ENCODE measurements at regions not wholly inside any gene's neighbourhood (a gene's known extent, or its start where the extent isn't known, plus 50 kb on each side); places are given as distances from the start of the nearest gene placed in this dataset.

DNA sequence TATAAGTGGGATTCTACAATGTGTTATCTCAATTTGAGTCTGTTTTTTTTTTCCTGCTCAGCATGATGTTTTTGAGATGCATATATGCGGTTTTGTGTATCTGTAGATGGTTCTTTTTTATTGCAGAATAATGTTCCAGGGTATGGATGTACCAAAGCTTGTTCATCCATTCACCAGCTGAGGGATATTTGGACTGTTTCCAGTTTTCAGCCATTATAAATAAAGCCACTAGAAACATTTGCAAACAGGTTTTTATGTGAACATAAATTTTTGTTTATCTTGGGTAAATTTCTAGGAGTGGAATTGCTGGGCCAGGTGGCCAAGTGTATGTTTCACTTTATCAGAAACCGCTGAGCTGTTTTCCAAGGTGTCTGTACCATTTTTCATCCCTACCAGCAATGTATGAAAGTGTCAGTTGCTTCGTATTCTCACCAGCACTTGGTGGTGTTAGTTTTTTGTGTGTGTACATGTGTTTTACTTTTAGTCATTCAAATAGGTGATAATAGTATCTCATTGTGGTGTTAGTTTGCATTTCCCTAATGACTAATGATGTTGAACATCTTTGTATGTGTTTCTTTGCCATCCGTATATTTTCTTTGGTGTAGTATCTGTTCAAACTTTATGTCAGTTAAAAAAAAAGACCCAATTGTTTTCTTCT is 124.2 kb downstream of the CEBPB start:
- DNase-seq = no peak

DNA sequence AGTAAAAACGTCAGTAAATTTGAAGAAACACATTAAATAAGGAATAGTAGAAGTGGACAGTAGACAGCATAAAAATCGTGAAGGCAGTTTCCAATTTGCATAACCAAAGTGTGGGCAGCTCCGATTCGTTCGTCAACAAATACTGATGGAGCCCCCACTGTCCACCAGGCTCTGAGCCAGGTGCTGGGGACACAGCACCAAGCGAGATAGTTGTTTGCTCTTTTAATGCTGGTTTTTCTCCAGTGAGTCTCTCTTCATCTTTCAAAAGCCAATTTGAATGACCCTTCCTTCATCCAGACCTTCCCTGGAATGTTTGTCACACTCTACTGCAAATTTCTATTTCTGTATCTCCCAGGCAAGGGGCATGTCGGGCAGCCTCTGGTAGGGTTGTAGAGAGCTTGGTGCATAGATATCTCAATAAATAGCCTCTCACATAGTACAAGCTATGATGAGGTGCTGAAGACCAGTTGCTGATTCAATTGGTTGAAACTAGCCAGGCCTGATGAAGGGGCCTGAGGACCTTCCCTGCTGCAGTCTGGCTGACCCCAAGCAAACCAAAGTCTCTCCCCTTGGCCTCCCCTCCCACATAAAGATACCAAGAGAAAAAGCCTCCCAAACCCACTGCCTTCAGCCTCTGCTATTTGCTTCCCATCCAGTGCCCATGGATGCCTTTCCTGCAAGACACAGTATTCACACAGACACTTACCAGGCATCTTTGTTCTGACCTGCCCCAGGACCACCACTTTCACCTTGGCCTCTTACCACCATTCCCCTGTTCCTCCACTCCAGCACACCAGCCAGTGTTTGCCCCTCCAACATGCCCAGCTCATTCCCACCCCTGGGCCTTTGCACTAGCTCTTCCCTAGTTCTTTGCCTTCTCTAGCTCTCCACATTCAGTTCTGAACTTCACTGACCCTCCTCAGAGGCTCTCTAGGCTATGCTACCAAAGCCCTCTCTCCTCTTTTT is 125.2 kb downstream of the CEBPB start:
- no peak for DNase-seq

DNA sequence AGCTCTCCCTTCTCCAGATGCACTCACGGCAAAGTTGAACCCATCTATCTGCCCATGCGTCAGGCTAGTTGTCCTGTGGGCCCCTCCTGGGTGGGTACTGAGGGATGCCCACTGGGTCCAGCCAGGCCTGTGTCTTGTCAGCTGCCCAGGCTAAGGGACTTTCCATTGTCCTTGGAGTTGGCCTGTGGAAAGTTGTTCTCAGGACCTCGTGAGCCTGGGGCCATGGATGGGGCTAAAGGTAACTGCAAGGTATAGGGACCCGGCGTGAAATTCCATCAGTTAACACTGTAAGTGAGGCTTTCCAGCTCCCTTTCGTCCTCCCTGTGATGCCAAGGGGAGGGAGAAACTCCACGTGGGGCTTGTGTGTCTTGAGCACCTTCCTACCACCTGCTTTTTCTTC is 126.5 kb downstream of the CEBPB start:
- no peak for DNase-seq

DNA sequence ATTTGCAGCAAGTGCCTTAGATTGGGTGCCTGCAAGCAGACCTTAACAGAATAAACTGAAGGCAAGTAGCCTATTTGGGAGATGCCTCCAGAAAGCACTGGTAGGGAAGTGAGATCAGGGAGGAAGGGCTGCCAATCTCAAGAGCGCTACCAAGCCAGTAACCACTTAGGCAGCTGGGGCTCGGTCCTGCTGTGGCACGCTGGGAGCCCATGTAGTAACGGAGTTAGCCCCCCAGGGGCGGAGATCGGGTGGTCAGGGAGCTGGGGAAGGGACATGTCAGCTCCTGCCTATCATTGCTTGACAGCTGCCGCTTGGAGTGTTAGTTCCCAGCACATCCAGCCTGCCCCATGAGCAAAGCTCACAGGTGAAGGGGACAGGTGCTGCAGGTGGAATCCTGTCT is 127.0 kb downstream of the CEBPB start:
- no peak for DNase-seq

DNA sequence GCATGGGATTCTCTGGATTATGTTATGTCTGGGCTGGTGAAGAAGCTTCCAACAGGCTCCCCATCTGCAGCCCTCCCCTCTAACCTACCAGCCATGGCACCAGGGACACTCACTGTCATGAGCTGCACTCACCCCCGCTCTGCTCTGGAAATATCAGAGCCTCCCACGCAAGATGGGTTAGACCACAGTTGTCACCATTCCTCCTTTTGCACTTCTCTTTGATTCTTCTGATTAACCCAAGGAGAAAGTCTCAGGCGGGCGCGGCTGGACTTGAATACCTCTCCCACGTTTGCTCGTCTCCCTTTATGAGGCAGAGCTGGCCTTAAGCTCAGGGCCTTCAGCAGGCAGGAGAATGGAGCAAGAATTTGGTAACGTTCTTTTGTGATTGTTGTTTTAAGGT is 128.1 kb downstream of the CEBPB start:
- DNase-seq = no peak

DNA sequence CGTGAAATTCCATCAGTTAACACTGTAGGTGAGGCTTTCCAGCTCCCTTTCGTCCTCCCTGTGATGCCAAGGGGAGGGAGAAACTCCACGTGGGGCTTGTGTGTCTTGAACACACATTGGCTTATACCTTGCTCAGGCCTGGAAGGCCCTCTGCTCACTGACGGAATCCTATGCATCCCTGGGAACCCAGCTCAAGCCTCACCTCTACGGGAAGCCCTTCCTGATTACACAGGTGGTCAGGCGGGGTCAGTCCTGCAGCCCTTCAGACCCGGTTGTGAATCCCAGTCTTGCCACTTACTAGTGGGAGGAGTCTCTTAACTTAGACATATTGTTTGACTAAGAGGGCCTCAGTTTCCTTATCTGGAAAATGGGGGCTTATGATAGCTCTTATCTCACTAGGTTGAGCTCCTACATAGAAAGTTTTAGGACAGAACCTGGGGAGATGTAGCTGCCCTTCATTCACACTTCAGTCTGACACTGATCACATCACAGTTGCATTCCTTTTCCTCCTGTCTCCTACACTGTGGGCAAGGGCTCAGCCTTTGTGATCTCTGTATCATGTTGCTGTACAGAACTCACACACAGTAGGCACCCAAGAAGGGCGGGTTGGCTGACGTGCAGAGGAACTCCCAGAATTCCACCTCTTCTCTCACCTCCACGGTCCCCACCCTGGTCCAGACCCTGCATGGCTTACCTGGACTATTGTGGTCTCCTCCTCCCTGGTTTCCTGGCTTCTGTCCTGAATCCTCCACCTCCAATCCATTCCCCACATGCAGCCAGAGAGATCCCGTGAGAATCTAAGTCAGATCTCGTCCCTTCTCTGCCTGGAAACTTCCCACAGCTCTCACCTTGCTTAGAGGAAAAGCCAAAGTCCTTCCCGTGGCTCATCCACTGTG is 129.6 kb downstream of the CEBPB start:
- DNase-seq = no peak

DNA sequence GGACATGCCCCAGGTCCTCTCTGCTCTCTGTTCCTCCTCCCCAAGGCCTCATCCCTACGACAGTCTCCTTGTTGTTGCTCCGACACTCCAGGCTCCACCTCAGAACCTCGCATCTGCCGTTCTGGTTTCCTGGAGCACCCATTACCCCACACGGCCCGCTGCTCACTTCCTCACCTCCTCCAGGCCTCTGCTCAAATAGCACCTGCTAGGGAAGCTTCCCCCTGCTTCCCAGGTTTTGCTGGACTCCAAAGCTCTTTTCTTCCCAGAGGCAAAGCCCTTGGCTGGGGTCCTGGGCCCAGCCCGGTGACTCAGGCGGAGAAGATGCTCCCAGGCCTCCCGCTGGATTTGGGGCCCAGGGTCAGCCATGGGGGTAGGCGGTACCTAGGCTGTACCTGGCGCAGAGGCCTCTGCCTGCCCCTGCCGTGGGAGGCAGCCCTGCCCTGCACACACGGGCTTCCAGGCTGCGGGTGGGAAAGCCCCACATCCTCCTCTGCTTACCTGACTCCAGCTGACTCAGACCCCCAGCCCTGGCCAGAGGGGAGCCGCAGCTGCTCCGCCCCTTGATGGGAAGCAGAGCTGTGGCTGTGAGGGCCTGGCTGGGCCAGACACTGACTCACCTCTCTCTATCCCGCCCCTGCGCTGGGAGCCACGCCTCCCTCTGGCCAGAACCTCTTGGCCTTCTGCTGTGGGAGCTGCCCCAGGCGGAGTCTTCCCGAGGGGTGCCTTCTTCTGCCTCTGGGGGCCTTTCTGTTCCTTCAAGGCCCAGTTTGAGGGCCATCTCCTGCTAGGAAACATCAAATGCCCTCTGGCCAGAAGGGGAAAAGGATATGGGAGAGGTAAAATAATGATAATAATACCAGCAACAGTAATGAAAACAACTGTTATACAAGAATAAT is 130.5 kb downstream of the CEBPB start:
- no peak for DNase-seq

DNA sequence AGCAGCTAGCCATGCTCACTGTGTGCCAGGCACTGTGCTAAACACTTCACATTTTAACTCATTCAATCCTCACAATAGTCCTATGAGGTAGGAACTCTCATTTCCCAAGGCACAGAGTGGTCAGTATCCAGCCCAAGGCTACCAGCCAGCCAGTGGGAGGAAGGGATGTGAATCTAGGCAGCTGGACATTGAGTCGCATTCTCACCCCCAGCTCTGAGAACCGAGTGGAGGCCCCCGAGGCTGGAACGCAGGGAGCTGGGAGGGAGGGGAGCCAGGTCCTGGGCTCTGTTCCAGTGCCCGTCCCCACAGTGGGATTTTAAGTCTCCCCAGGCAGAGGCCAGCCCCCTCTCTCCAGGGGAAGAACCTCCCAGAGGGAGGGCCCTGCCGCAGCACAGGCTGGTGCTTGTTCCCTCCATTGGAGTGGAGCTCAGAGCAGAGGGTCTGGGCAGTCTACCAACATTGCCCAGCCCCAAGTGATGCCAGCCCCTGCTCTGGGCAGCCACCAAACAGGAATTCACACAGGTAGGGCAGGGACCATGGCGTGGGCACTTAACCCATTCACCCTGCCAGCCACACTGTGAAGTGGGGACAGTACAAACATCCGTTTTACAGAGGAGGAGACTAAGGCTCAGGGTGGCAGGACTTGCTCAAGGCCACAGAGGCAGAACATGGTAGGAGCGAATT is 131.3 kb downstream of the CEBPB start:
- no peak for DNase-seq

DNA sequence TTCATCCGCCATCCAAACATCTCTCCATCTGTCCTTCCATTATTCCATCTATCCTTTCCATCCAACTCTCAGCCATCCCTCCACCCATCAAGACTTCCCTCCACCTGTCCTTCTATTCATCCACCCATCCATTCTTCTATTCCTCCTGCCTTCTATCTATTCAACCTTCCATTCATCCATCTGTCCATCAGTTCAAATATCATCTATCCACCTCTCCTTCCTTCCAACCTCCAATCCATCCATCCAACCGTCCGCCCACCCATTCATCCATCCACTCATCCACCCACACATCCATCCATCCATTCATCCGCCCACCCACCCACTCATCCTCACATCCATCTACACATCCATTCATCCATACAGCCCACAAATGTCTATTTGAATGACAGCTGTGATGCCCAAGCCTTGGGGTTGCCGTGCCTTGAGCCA is 132.1 kb downstream of the CEBPB start:
- no peak for DNase-seq

DNA sequence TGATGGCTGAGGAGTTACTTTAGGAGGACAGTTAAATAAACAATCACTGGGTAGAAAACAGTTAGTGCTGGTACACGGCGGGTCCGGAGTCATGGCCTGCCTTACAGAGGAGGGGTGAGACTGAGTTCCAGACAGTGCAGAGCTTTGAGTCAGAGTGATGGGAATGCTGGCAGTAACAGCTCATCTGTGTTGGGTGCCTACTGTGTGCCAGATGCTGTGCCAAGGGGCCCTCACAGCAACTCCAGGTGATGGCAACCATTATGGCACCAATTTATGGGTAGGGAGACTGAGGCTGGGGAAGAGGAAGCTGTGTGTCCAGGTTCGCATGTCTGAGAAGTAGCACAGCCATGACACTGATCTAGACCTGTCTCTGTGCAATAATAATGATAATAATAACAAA is 132.6 kb downstream of the CEBPB start:
- DNase-seq = no peak

DNA sequence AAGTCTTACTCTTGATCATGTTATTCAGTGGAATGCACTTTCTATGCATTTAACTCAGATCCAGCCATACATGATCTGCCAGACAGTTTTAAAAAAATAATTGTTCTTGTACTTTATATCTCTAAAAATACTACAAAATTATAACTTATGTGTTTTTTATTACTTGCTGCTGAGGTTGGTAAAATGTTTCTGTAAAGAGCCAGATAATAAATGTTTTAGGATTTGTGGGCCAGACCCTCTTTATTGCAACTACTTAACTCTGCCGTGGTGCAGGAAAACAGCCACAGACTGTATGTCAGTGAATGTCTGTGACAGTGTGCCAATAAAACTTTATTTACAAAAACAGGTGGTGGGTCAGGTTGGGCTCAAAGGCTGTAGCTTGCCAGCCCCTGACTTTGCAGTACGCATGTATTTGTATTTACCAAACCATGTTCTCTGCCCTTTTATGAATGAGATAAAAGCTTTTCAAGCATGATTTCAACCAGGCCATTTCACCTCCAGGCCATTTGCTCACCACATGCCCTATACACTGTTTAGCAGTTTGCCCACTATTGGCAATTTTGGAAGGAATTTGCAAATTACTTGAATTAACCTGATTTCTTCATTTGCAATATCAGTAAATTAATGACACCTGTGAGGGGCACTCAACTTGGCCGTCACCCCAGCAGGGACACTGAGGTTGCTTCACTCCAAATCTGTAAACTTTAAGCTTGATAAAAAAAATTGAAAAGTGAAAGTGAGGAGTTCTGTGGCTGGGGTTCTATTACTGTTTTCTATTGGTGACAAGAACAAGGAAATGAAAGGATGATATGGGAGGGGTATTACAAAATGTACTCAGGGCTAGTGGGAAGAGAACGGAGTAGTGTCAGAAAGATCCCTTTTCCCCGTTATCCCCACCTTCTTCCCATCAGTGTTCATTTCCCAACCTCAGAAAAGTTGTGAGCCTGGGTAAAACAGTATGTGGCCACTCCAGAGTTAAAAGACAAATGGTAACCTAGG is 133.4 kb downstream of the CEBPB start:
- DNase-seq = no peak

DNA sequence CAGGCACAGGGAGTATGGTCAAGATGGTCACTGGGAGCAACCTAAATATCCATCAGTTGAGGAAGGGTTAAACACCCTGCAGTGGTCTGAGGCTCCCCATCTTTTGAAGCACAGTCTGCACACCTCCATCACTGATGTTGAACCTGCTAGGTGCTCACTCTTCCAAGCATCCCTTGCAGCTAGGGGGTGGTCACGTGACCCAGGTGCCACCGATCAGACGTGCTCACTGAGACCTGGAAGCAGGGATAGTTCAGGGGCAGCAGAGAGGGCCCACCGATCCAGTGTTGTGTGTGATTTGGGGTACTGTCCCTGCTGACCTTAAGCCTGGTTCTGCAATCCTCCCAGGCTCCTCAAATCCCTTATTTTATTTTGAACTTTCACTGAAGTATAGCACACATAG is 134.6 kb downstream of the CEBPB start:
- DNase-seq = no peak

DNA sequence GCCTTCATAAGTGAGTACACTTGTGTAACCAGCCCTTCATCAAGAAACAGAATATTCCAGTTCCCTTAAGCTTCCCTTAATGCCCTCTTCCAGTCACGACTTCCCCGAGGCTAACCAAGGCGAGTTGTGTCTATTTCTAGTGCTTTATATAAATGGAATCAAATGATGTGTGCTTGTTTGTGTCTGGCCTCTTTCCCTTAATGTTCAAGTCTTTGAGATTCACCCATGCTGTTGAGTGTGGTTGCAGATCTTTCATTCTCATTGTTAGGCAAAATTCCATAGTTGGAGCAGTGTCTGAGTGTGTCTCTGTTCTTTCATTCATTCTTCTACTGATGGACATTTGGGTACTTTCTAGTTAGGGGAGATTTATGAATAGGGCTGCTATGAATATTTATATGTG is 135.0 kb downstream of the CEBPB start:
- no peak for DNase-seq

DNA sequence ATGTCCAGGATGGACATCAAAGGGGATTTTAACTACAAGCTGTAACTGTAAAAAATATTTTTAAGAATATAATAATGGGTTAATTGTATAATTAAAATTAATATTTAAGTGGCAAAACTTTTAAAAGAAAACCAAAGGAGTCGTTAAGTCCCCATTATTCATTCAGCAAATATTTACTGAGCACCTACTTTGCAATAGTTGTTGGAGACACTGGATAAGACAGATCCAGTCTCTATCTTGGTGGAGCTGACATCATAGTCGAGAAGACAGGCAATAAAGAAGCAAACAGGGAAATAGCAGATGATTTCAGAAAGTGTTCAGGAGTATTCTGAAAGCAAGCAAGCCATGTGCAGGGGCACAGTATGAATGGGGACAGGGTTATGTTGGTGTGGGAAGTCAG is 137.0 kb downstream of the CEBPB start:
- DNase-seq = no peak

DNA sequence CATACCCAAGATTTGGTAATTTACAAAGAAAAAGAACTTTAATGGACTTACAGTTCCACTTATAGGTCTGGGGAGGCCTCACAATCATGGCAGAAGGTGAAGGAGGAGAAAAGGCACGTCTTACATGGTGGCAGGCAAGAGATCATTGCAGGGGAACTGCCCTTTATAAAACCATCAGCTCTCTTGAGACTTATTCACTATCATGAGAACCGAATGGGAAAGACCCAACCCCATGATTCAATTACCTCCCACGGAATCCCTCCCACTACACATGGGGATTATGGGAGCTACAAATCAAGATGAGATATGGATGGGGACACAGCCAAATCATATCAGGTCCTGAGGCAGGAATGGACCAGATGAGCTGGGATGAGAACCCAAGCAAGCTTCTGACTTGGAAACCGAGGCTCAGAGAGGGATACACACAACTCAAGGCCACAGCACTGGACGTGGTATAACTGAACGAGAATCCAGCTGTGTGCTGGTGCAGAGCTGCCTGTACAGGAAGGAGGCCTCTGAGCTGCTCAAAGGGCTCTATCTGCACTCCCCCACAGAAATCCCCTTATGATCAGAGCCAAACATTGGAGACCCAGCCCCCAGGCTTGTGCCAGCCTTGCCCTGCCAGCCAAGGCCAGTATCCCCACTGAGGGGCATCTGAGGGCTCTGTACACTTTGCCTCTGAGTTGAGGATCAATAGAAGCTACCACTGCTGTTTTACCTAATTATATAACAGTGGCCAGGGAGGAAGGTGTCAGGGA is 137.8 kb downstream of the CEBPB start:
- DNase-seq = no peak

DNA sequence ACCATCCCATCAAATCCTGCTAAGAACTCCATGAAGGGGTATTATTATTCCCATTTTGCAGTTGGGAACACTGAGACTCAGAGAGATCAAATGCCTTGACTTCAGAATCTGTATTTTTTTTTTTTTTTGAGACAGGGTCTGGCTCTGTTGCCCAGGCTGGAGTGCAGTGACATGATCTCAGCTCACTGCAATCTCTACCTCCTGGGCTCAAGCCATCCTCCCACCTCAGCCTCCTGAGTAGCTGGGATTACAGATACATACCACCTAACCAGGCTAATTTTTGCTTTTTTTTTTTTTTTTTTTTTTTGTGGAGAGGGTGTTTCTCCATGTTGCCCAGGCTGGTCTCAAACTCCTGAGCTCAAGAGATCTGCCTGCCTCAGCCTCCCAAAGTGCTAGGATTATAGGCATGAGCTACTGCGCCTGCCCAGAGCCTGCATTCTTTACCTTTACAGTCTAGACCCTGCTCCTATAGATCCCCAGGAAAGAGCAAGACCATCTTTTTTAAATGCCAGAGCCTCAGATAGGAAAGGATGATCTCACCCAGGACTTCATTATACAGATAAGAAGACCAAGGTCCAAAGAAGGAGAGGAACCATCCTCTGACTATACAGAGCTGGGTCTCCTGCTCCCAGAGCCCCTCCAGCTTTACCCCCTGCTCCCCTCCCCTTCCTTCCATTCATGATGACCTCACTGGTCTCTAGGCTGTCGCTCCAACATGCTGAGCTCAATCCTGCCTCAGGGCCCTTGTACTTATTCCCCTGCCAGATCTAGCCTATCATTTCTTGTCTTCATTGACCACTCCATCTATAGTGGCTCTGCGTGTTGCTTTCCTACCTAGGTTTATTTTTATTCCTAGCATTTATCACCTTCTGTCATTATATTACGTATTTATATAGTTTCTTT is 138.6 kb downstream of the CEBPB start:
- DNase-seq = no peak

DNA sequence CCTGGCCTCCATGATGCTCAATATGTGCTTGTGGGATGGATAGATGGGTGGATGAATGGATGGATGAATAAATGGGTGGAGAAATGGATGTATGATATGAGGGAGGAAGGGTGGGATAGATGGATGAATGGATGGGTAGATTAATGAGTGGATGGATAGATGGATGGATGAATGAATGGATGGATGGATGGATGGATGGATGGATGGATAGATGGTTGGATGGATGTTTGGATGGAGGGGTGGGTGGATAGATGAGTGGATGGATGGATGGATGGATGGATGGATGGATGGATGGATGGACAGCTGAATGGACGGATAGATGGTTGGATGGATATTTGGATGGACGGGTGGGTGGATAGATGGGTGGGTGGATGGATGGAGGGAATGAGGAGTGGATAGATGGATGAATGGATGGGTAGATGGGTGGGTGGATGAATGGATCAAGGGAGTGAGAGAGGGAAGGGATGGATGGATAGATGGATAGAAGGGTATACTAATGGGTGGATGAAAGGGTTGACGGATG is 139.4 kb downstream of the CEBPB start:
- DNase-seq = no peak
